C4-2B (cell line): ENCODE measurements at regions not wholly inside any gene's neighbourhood (a gene's known extent, or its start where the extent isn't known, plus 50 kb on each side); places are given as distances from the start of the nearest gene placed in this dataset.

Source experiments
- H3K27ac ChIP-seq: fragments of 450-650 bp; 2 replicates; pipeline ENCODE4 v1.5.1; 2017
- CTCF ChIP-seq: fragments of 450-650 bp; conservative IDR thresholded peaks from 2 replicates; pipeline ENCODE4 v1.5.1; 2017; ENCODE audit warnings: mild to moderate bottlenecking
- ZFX ChIP-seq: fragments of 450-650 bp; IDR thresholded peaks from 2 replicates; pipeline ENCODE4 v1.6.1; 2017

- no peak for TF ChIP-seq ZFX
- no peak for TF ChIP-seq CTCF
- H3K27ac ChIP-seq = no peak overlapping the region
Observed at GRCh38 chr10:128887856-128888255, 579.2 kb upstream of the MGMT start.

GRCh38 chr10:128892005-128892404, 575.0 kb upstream of the MGMT start:
- H3K27ac ChIP-seq = no peak overlapping the region
- no peak for TF ChIP-seq ZFX

- no peak overlapping the region for H3K27ac ChIP-seq
- TF ChIP-seq ZFX = no peak
- no peak for TF ChIP-seq CTCF
Observed at GRCh38 chr10:128894641-128895040, 572.4 kb upstream of the MGMT start.

GRCh38 chr10:128895473-128895872, 571.6 kb upstream of the MGMT start:
- TF ChIP-seq ZFX = no peak
- TF ChIP-seq CTCF = no peak

GRCh38 chr10:128896116-128896795, 570.8 kb upstream of the MGMT start:
- H3K27ac ChIP-seq = no peak overlapping the region
- no peak for TF ChIP-seq ZFX

More at GRCh38 chr10:128895473-128895872, 571.6 kb upstream of the MGMT start:
- no peak overlapping the region for H3K27ac ChIP-seq

GRCh38 chr10:128896963-128897362, 570.1 kb upstream of the MGMT start:
- TF ChIP-seq ZFX (no peak), CTCF (no peak)
- no peak overlapping the region for H3K27ac ChIP-seq

- TF ChIP-seq CTCF (no peak), ZFX (no peak)
- no peak overlapping the region for H3K27ac ChIP-seq
Observed at GRCh38 chr10:128897401-128898129, 569.5 kb upstream of the MGMT start.

GRCh38 chr10:128898133-128898915, 568.7 kb upstream of the MGMT start:
- TF ChIP-seq ZFX (no peak), CTCF (no peak)
- H3K27ac ChIP-seq = no peak overlapping the region
